ENCODE measurements at regions not wholly inside any gene's neighbourhood (a gene's known extent, or its start where the extent isn't known, plus 50 kb on each side); places are given as distances from the start of the nearest gene placed in this dataset.
"Not testable (repeated sequence)": the region's sequence is repeated elsewhere in the genome, so short reads cannot be mapped to it uniquely, and the experiment has no call there.

- DNase-seq (ENCODE audit: low read depth, low spot score) = no peak
These were observed 1827.2 kb downstream of the ARAP2 start for GRCh38 chr4:34417160-34417559.

- no peak for DNase-seq (ENCODE audit: low read depth, low spot score)
These were observed 1824.4 kb downstream of the ARAP2 start for GRCh38 chr4:34419871-34420270.

- DNase-seq (ENCODE audit: low read depth, low spot score) = no peak
These were observed 1821.7 kb downstream of the ARAP2 start for GRCh38 chr4:34422472-34423175.

GRCh38 chr4:34432706-34433105 lies 1811.6 kb downstream of the ARAP2 start:
- DNase-seq (ENCODE audit: low read depth, low spot score) = no peak

GRCh38 chr4:34434377-34434776 lies 1809.9 kb downstream of the ARAP2 start:
- DNase-seq (ENCODE audit: low read depth, low spot score) = not testable (repeated sequence)

GRCh38 chr4:34464196-34464595 lies 1780.1 kb downstream of the ARAP2 start:
- DNase-seq (ENCODE audit: low read depth, low spot score) = no peak

GRCh38 chr4:34466411-34466810 lies 1777.9 kb downstream of the ARAP2 start:
- DNase-seq (ENCODE audit: low read depth, low spot score) = no peak

- DNase-seq (ENCODE audit: low read depth, low spot score) = no peak
These were observed 1774.8 kb downstream of the ARAP2 start for GRCh38 chr4:34469516-34469915.

GRCh38 chr4:34485252-34485651 lies 1759.1 kb downstream of the ARAP2 start:
- no peak for DNase-seq (ENCODE audit: low read depth, low spot score)

- no peak for DNase-seq (ENCODE audit: low read depth, low spot score)
These were observed 1757.6 kb downstream of the ARAP2 start for GRCh38 chr4:34486461-34487363.

- DNase-seq (ENCODE audit: low read depth, low spot score) = no peak
These were observed 1751.9 kb downstream of the ARAP2 start for GRCh38 chr4:34492414-34492813.

GRCh38 chr4:34502086-34502485 lies 1742.2 kb downstream of the ARAP2 start:
- DNase-seq (ENCODE audit: low read depth, low spot score) = no peak

- DNase-seq (ENCODE audit: low read depth, low spot score) = not testable (repeated sequence)
These were observed 1739.6 kb downstream of the ARAP2 start for GRCh38 chr4:34504731-34505130.

- DNase-seq (ENCODE audit: low read depth, low spot score) = not testable (repeated sequence)
These were observed 1737.7 kb downstream of the ARAP2 start for GRCh38 chr4:34506511-34507092.

GRCh38 chr4:34512616-34513015 lies 1731.7 kb downstream of the ARAP2 start:
- DNase-seq (ENCODE audit: low read depth, low spot score) = no peak

GRCh38 chr4:34516524-34516923 lies 1727.8 kb downstream of the ARAP2 start:
- DNase-seq (ENCODE audit: low read depth, low spot score) = no peak

GRCh38 chr4:34534916-34535315 lies 1709.4 kb downstream of the ARAP2 start:
- no peak for DNase-seq (ENCODE audit: low read depth, low spot score)

GRCh38 chr4:34566091-34566490 lies 1678.2 kb downstream of the ARAP2 start:
- DNase-seq (ENCODE audit: low read depth, low spot score) = no peak

GRCh38 chr4:34572026-34572425 lies 1672.3 kb downstream of the ARAP2 start:
- DNase-seq (ENCODE audit: low read depth, low spot score) = no peak

- no peak for DNase-seq (ENCODE audit: low read depth, low spot score)
These were observed 1629.0 kb downstream of the ARAP2 start for GRCh38 chr4:34615315-34615714.

GRCh38 chr4:34619531-34620162 lies 1624.7 kb downstream of the ARAP2 start:
- DNase-seq (ENCODE audit: low read depth, low spot score) = no peak

- DNase-seq (ENCODE audit: low read depth, low spot score) = no peak
These were observed 1615.8 kb downstream of the ARAP2 start for GRCh38 chr4:34628471-34628870.
